ENCODE measurements at regions not wholly inside any gene's neighbourhood (a gene's known extent, or its start where the extent isn't known, plus 50 kb on each side); places are given as distances from the start of the nearest gene placed in this dataset.

DNA sequence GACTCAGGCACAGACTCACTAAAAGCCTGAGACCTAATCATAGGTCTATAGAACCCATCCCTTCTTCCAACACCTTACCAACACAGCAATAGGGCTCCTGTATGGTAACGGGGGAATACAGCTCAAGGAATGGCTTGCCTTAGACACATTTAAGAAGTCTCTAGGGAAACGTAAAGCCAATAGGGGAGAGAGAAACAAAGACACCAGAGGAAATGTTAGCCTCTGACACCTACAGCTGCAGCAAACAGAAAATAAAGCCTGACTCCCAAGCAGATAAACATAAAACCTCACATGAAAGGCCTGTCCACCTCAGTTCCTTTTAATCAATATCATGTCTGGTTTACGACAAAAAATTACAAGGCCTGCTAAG is 51.1 kb upstream of the NCOA1 start:
- no peak overlapping the region for H3K4me3 ChIP-seq
- H3K27me3 ChIP-seq: no peaks in the 10 kb centered on the region
- H3K9me3 ChIP-seq: no peaks in the 10 kb centered on the region
- DNase-seq: no peak
- no peak overlapping the region for H3K27ac ChIP-seq
- no peaks in the 10 kb centered on the region for H3K36me3 ChIP-seq (replicated peaks in 1 of 2; ENCODE audit: insufficient read depth in 1 of 2, low read depth in 2 of 2)
- 78 to 80% methylated on average over 3 of the region's 3 CpGs for WGBS, 2 donors
- ATAC-seq: no peak
- intact Hi-C loops (cut with DNase I): no loop called here
- TF ChIP-seq, protein P1, sequence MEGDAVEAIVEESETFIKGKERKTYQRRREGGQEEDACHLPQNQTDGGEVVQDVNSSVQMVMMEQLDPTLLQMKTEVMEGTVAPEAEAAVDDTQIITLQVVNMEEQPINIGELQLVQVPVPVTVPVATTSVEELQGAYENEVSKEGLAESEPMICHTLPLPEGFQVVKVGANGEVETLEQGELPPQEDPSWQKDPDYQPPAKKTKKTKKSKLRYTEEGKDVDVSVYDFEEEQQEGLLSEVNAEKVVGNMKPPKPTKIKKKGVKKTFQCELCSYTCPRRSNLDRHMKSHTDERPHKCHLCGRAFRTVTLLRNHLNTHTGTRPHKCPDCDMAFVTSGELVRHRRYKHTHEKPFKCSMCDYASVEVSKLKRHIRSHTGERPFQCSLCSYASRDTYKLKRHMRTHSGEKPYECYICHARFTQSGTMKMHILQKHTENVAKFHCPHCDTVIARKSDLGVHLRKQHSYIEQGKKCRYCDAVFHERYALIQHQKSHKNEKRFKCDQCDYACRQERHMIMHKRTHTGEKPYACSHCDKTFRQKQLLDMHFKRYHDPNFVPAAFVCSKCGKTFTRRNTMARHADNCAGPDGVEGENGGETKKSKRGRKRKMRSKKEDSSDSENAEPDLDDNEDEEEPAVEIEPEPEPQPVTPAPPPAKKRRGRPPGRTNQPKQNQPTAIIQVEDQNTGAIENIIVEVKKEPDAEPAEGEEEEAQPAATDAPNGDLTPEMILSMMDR (IDR thresholded peaks at IDR 0.05): no peak
- TF ChIP-seq POLR2A (IDR thresholded peaks at IDR 0.05): no peak
- H3K4me1 ChIP-seq: peaks cover 9% of the 10 kb centered on the region

DNA sequence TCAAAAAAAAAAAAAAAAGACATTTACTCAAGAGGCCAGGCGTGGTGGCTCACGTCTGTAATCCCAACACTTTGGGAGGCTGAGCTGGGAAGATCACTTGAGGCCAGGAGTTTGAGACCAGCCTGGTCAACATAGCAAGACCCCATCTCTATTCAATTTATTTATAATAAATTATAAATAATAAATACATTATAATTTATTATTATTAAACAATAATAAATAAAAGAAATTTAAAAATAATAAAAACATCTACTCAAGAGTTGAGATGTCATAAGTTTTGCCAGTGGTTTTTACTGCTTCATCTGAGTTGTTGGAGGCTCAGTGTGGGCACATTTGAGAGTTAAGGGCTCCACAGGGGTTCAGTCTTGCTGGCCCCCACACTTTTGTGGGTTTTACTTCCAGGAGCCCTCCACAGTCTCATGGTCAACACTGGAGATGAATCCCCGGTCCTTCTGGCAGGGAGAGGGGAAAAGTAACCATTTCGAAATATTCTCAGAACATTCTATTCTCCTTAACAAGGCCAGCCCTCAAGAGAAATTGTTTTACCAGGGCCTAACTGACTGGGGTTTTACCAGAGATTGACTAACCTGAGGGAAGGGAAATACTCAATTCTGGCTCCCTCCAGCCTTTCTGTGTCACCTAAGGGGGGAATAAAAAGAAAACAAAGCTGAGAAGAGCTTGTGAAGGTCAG is 51.6 kb upstream of the NCOA1 start:
- no peaks in the 10 kb centered on the region for H3K36me3 ChIP-seq (replicated peaks in 1 of 2; ENCODE audit: insufficient read depth in 1 of 2, low read depth in 2 of 2)

DNA sequence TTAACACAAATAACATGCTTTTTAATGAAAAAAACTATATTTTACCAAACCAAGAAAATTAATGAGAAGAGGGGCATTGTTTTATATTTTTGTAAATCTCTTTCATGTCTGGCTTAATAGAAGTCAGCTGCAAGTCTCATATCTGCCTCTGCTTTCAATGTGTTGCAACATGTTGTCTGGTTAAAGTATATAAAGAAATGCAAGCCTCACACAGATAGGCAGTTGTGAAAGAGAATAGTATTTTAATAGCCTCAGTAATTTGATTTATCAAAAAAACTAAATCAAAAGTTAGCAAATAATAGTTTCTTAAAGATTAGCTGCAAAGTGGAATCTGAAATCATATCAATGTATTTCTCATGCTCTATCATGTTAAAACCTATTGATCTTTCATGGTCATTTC is 52.9 kb upstream of the NCOA1 start:
- Histone ChIP-seq H3K4me1 (peaks cover 9% of the 10 kb centered on the region), H3K27ac (no peak overlapping the region), H3K36me3 (replicated peaks in 1 of 2; ENCODE audit: insufficient read depth in 1 of 2, low read depth in 2 of 2) (no peaks in the 10 kb centered on the region), H3K9me3 (no peaks in the 10 kb centered on the region), H3K27me3 (no peaks in the 10 kb centered on the region), H3K4me3 (no peak overlapping the region)
- intact Hi-C loops (cut with DNase I): no loop called here
- ATAC-seq (no peak), DNase-seq (no peak)
- TF ChIP-seq POLR2A (IDR thresholded peaks at IDR 0.05): no peak
- TF ChIP-seq, protein P1 (IDR thresholded peaks at IDR 0.05): no peak

More for the DNA sequence above, 51.6 kb upstream of the NCOA1 start:
- WGBS, 2 donors: 79 to 90% methylated on average over 4 of the region's 4 CpGs
- no peak for TF ChIP-seq POLR2A (IDR thresholded peaks at IDR 0.05)
- TF ChIP-seq, protein P1 (IDR thresholded peaks at IDR 0.05): no peak
- DNase-seq (no peak), ATAC-seq (no peak)
- Histone ChIP-seq H3K4me1 (peaks cover 9% of the 10 kb centered on the region), H3K4me3 (no peak overlapping the region), H3K27ac (no peak overlapping the region), H3K9me3 (no peaks in the 10 kb centered on the region), H3K27me3 (no peaks in the 10 kb centered on the region)
- intact Hi-C loops (cut with DNase I): no loop called here

DNA sequence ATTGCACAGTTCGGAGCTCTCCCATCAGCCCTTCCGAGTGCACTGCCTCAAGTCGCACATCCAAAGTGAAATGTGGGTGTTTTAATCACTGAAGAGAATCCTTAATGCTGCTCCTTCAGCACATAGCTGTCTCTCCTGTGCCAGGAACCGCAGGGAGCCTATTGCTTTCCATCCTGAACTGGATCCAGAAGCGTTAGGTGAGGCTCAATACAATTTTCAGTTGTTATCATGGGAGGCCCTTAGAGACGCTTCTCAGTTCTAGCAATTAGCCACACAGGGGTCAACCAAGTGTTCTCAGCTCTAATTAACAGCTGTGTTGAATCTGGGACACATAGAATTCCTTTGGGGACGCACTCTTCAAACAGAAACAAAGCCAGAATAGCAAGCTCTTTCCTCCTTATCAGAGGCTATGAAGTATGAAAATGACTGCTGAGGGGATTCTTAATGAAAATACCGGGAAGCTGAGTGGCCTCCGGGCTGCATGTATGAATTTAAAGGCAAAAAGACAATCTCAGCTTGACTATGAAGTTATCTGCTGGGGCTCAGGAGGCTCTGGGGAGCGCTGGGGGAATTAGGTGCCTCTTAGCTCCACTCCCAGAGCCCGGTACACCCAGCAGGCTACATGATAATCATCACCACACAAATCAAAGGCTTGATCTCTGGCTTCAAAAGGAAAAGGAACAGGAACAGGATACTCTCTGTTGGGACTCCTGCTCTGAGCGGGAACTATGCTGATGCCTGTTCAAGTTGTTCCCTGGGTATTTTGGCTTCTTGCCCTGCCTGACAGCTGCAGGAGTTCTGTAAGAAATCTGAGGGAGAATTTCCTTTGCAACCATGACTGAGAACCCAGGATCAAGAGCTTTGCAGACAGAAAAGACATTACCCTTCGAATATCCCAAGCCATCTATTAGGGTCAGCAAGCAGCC is 55.4 kb upstream of the NCOA1 start:
- ATAC-seq (peak; percentile 48), DNase-seq (peak; percentile 47 to 73 (median 70))
- 62 to 67% methylated on average over 10 to 13 of the region's 13 CpGs for WGBS, 2 donors
- Histone ChIP-seq H3K36me3 (replicated peaks in 1 of 2; ENCODE audit: insufficient read depth in 1 of 2, low read depth in 2 of 2) (no peaks in the 10 kb centered on the region), H3K9me3 (no peaks in the 10 kb centered on the region), H3K4me3 (no peak overlapping the region), H3K27ac (peak overlapping the region in 1 of 4 donors; percentile 35), H3K27me3 (no peaks in the 10 kb centered on the region), H3K4me1 (peaks cover 9% of the 10 kb centered on the region)
- intact Hi-C loops (cut with DNase I): no loop called here
- no peak for TF ChIP-seq POLR2A (IDR thresholded peaks at IDR 0.05)
- TF ChIP-seq, protein P1 (IDR thresholded peaks at IDR 0.05): no peak
